Keratinocyte (primary cell): ENCODE measurements at regions not wholly inside any gene's neighbourhood (a gene's known extent, or its start where the extent isn't known, plus 50 kb on each side); places are given as distances from the start of the nearest gene placed in this dataset.

ENCODE experiments used
- EZH2 ChIP-seq: IDR thresholded peaks from one replicate; pipeline ENCODE4 v1.6.1; 2012; ENCODE audit warnings: inconsistent platforms, mild to moderate bottlenecking, low read length, moderate library complexity
- TF ChIP-seq, protein P1 (sequence below), 3 experiments: IDR thresholded peaks in 1 of 3; conservative IDR thresholded peaks in 1 of 3; optimal IDR thresholded peaks in 1 of 3; 2 replicates in 2 of 3; 3 replicates in 1 of 3; pipeline versions ENCODE3 to v1.5.1; 2011; ENCODE audit warnings: low read length in 3 of 3, mild to moderate bottlenecking in 3 of 3, moderate library complexity in 2 of 3, control low read depth in 1 of 3, inconsistent platforms in 1 of 3; ENCODE audit not compliant: insufficient read depth in 2 of 3; ENCODE audit errors: extremely low read depth in 1 of 3

DNA sequence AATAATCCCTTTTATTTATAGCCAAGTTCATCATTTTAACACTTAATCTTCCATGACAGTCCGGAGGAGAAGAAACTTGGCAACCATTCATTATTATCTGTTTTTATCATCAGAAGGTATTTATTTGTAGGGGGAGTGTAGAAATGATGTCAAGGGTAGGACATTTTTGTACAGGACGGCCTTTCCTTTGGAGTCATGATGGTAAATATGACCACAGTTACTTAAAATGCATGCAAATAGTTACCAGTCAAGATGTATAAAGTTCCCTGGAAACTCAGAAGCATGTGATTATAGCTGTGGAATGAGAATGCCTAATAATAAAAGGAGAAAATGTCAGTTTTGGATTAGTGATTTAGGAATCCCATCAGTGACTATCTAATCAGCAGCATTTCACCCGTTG, 183.1 kb upstream of the PRPS1L1 start:
- TF ChIP-seq, protein P1, sequence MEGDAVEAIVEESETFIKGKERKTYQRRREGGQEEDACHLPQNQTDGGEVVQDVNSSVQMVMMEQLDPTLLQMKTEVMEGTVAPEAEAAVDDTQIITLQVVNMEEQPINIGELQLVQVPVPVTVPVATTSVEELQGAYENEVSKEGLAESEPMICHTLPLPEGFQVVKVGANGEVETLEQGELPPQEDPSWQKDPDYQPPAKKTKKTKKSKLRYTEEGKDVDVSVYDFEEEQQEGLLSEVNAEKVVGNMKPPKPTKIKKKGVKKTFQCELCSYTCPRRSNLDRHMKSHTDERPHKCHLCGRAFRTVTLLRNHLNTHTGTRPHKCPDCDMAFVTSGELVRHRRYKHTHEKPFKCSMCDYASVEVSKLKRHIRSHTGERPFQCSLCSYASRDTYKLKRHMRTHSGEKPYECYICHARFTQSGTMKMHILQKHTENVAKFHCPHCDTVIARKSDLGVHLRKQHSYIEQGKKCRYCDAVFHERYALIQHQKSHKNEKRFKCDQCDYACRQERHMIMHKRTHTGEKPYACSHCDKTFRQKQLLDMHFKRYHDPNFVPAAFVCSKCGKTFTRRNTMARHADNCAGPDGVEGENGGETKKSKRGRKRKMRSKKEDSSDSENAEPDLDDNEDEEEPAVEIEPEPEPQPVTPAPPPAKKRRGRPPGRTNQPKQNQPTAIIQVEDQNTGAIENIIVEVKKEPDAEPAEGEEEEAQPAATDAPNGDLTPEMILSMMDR (optimal IDR thresholded peaks at IDR 0.05 in 1 of 3, IDR thresholded peaks at IDR 0.05 in 1 of 3, conservative IDR thresholded peaks at IDR 0.05 in 1 of 3; ENCODE audit: extremely low read depth in 1 of 3, insufficient read depth in 2 of 3, low read length in 3 of 3), result no peak
- no peak for TF ChIP-seq EZH2
